NCI-H226 (cell line): ENCODE measurements at regions not wholly inside any gene's neighbourhood (a gene's known extent, or its start where the extent isn't known, plus 50 kb on each side); places are given as distances from the start of the nearest gene placed in this dataset.
"Not testable (repeated sequence)": the region's sequence is repeated elsewhere in the genome, so short reads cannot be mapped to it uniquely, and the experiment has no call there.

Experiments used
- DNase-seq: peaks from one replicate; pipeline ENCODE4 v3.0.0-alpha.2; 2015

GRCh38 chr22:22296047-22296446 is 51.5 kb downstream of the VPREB1 start:
- DNase-seq: not testable (repeated sequence)

GRCh38 chr22:22297159-22297793 is 52.7 kb downstream of the VPREB1 start:
- DNase-seq: not testable (repeated sequence)

- DNase-seq: peak; percentile 1
Observed at GRCh38 chr22:22297794-22298653, 53.4 kb downstream of the VPREB1 start.

- DNase-seq: not testable (repeated sequence)
Observed at GRCh38 chr22:22298654-22299009, 54.0 kb downstream of the VPREB1 start.

- not testable (repeated sequence) for DNase-seq
Observed at GRCh38 chr22:22300511-22300910, 55.9 kb downstream of the VPREB1 start.

- DNase-seq: not testable (repeated sequence)
Observed at GRCh38 chr22:22300946-22301345, 56.4 kb downstream of the VPREB1 start.

GRCh38 chr22:22316589-22316988 is 72.0 kb downstream of the VPREB1 start:
- DNase-seq: no peak

GRCh38 chr22:22318723-22319465 is 74.3 kb downstream of the VPREB1 start:
- no peak for DNase-seq

GRCh38 chr22:22321743-22322611 is 77.4 kb downstream of the VPREB1 start:
- DNase-seq: not testable (repeated sequence)

- DNase-seq: no peak
Observed at GRCh38 chr22:22322792-22323191, 78.2 kb downstream of the VPREB1 start.

GRCh38 chr22:22327723-22328122 is 83.1 kb downstream of the VPREB1 start:
- DNase-seq: no peak

GRCh38 chr22:22329792-22330191 is 85.2 kb downstream of the VPREB1 start:
- DNase-seq: no peak

- DNase-seq: not testable (repeated sequence)
Observed at GRCh38 chr22:22335640-22336039, 91.1 kb downstream of the VPREB1 start.

- not testable (repeated sequence) for DNase-seq
Observed at GRCh38 chr22:22336333-22336732, 91.7 kb downstream of the VPREB1 start.

- DNase-seq: not testable (repeated sequence)
Observed at GRCh38 chr22:22338778-22339177, 94.2 kb downstream of the VPREB1 start.

GRCh38 chr22:22341736-22342135 is 97.2 kb downstream of the VPREB1 start:
- no peak for DNase-seq

GRCh38 chr22:22342697-22343580 is 98.4 kb downstream of the VPREB1 start:
- DNase-seq: peak; percentile 21

- DNase-seq: no peak
Observed at GRCh38 chr22:22343581-22344296, 99.2 kb downstream of the VPREB1 start.

GRCh38 chr22:22344430-22344829 is 99.8 kb downstream of the VPREB1 start:
- DNase-seq: no peak

GRCh38 chr22:22345781-22346180 is 101.2 kb downstream of the VPREB1 start:
- no peak for DNase-seq
